Peyer's patch (tissue), 4 donors: ENCODE measurements at regions not wholly inside any gene's neighbourhood (a gene's known extent, or its start where the extent isn't known, plus 50 kb on each side); places are given as distances from the start of the nearest gene placed in this dataset.

ENCODE experiments used
- POLR2A ChIP-seq, 2 donors: fragments of 450-650 bp; IDR thresholded peaks; one replicate each; pipeline ENCODE4 v1.5.1; 2017; ENCODE audit warnings: antibody characterized with exemption in 2 of 2, mild to moderate bottlenecking in 2 of 2, moderate library complexity in 2 of 2
- TF ChIP-seq, protein P1 (sequence below), 6 experiments: fragments of 450-650 bp in 4 of 6; fragments of 200-600 bp in 2 of 6; sonication (generic) in 1 of 6; IDR thresholded peaks; one replicate each; pipeline ENCODE4 v1.5.1; 2017 to 2019; ENCODE audit warnings: antibody characterized with exemption in 6 of 6, mild to moderate bottlenecking in 3 of 6, moderate library complexity in 1 of 6

DNA sequence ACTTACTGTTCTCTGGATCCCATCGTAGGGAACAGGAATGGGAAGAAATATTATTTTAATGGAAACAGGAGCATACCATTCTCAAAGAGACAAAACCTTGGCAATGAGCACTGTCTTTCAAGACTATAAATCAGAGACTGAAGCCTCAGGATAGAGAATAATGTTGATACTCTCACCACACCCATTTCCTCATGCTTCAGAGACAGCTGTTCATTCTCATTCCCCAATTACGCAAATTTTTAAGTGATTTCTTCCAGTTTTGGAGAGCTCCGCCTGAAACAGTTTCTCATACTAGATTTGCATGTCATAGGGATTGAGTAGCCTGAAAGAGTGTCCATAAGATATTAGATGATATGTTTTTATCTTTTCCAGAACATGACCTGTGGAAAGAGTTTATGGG, 290.5 kb upstream of the RASA1 start:
- TF ChIP-seq POLR2A (IDR thresholded peaks at IDR 0.05): no peak
- TF ChIP-seq, protein P1, sequence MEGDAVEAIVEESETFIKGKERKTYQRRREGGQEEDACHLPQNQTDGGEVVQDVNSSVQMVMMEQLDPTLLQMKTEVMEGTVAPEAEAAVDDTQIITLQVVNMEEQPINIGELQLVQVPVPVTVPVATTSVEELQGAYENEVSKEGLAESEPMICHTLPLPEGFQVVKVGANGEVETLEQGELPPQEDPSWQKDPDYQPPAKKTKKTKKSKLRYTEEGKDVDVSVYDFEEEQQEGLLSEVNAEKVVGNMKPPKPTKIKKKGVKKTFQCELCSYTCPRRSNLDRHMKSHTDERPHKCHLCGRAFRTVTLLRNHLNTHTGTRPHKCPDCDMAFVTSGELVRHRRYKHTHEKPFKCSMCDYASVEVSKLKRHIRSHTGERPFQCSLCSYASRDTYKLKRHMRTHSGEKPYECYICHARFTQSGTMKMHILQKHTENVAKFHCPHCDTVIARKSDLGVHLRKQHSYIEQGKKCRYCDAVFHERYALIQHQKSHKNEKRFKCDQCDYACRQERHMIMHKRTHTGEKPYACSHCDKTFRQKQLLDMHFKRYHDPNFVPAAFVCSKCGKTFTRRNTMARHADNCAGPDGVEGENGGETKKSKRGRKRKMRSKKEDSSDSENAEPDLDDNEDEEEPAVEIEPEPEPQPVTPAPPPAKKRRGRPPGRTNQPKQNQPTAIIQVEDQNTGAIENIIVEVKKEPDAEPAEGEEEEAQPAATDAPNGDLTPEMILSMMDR (IDR thresholded peaks at IDR 0.05): no peak
